COLO668 (cell line): ENCODE measurements at regions not wholly inside any gene's neighbourhood (a gene's known extent, or its start where the extent isn't known, plus 50 kb on each side); places are given as distances from the start of the nearest gene placed in this dataset.
"Not testable (repeated sequence)": the region's sequence is repeated elsewhere in the genome, so short reads cannot be mapped to it uniquely, and the experiment has no call there.

Experiments
- DNase-seq: peaks from one replicate; lab custom pipeline; 2025; ENCODE audit not compliant: unreplicated experiment; lab: John Stamatoyannopoulos, UW

GRCh38 chr5:152607401-152608160 lies 202.5 kb upstream of the NMUR2 start:
- no peak for DNase-seq

GRCh38 chr5:152608458-152608857 lies 203.4 kb upstream of the NMUR2 start:
- no peak for DNase-seq

GRCh38 chr5:152619756-152620155 lies 214.7 kb upstream of the NMUR2 start:
- no peak for DNase-seq

- DNase-seq, result no peak
Measured at GRCh38 chr5:152622628-152623027, 217.5 kb upstream of the NMUR2 start.

DNA sequence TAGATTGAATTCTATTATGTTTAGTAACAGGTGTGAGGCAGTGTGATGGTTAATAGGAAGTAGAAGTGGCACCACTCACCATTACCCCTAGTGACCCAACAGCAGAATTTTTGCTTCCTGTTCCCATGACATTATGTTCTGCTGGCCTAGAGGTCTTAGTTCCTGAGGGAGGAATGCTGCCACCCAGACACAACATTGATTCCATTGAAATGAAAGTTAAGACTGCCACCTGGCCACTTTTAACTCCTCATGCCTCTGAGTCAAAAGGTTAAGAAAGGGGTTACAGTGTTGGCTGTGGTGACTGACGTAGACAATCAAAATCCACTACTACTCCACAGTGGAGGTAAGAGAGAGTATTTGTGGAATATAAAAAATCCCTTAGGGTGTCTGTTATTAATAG lies 218.9 kb upstream of the NMUR2 start:
- DNase-seq, result no peak

DNA sequence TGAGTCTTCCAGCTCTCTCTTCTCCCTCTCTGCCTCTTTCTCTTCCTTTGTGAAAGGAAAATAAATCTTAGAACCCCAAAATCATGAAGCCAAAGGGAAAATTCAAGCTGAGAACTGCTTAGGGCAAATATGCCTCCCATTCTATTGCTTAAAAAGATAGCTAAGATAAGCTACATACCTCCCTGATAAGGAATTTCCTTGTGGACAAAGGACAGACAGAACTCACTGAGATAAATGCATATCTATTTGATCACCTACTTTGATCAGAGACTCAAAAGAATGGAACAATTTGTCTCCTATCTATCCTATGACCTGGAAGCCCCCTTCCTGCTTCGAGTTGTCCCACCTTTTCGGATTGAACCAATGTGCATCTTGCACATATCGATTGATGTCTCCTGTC lies 220.6 kb upstream of the NMUR2 start:
- no peak for DNase-seq

DNA sequence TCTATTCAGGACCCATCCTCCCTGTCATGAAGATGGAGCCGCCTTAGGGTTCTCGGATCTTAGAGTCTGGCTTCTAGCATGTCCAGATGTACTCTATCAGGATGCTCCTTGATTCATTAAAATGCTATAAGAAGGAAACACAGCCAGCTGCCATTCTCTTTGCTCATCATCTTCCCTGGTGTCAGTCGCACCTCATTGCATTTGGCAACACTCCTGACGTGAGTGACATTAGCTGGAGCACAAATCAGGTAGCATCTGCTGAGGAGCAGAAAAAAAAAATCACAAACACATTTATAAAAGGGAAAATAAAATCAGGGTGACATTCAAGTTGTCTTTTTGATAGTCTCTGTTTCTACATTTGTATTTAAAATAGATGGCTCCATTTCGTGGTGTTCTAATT lies 226.1 kb upstream of the NMUR2 start:
- no peak for DNase-seq

DNA sequence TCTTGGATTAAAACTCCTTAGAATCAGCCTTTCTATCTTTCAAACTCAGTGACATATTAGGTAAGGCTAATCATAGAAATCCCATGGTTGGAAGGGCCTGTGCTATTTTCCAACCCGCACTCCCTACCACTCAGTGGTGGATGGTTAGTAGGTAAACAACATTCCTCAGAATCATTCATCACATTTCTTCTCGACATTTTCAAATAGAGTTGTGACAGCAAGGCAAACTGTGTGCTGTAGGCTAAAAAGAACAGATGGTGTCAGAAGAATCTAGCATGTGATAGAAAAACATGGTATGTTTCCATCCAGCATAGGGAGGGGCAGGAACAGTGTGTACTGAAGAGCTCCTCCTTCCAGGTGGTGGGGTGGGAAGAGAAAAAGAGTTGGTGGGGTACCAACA lies 227.3 kb upstream of the NMUR2 start:
- DNase-seq, result no peak

- peak; percentile 2 for DNase-seq
Measured at GRCh38 chr5:152634586-152634985, 229.5 kb upstream of the NMUR2 start.

DNA sequence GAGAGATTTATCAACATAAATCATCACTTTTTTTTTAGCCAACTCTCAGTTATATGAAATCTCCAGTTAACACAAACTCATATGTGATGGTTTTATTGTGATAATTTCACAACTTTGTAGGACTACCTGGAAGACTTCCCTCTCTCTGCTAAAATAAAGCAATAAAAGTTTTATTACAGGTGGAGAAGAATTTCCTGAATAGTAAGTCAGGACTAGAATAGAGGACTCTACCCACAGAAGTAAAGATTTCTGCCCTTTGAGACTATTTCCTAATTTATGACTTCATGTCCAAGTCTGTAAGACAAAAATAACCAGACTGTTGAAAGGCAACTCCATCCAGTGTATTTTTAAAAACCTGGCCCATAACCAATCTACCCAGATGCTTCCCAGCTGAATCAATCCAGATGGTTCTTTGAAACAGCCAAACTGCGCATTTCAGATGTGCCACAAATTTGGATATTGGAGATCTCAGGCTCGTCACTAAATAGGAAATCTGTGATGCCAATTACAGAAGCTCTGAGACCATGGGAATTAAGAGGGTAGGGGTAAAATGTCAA lies 234.0 kb upstream of the NMUR2 start:
- no peak for DNase-seq

GRCh38 chr5:152641970-152642805 lies 237.1 kb upstream of the NMUR2 start:
- DNase-seq, result no peak

DNA sequence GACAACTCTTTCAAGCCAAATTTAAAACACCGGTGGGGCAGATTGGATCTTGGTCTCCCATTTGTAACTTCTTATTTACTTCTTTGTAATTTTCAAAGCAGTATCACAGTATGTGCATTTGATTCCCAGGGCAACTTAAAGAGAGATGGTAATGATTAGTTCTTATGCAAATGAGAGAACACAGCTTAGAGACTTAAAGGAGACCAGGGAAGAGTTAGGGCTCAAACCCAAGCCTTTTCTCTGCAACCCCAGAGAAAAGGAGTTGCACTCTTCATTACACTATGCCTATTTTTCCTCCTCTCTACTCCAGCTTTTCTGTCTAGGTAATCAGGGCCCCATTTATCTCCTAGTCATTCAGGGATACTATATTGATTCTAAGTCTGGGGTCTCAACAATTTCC lies 237.8 kb upstream of the NMUR2 start:
- DNase-seq, result no peak

DNA sequence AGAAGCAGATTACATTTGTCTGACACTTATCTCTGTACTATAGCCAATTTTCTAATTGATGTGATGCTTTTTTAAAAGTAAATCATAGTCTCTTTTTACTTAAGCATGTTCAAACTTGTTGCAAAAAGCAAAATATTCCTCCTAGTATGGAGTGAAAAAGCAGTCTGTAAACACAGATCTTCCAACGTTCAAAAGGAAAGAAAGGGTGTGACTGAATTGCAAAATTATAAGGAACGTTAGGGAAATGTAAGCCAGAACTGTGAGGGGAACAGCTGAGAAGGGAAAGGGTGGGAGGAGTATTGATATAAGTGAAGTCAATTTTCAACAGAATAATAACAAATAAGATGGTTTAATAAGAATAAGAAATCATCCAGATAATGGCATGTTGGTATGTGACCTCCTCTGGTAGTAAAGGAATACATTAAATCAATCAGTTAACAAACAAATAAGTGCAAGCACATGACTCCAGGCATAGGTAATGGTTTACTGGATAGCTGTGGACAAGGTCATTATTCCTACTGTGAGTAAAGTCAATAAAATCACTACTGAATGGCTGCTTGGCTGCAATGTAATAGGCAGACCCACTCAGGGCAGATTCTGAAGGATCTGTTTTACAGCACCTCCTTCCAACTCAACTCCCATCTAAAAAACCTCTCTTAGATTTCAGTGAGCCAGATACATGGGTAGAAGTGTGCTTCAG lies 239.1 kb upstream of the NMUR2 start:
- DNase-seq, result no peak

- DNase-seq, result no peak
Measured at GRCh38 chr5:152649609-152650008, 244.5 kb upstream of the NMUR2 start.

- no peak for DNase-seq
Measured at GRCh38 chr5:152650413-152650812, 245.3 kb upstream of the NMUR2 start.

GRCh38 chr5:152659470-152659869 lies 254.4 kb upstream of the NMUR2 start:
- DNase-seq, result not testable (repeated sequence)

DNA sequence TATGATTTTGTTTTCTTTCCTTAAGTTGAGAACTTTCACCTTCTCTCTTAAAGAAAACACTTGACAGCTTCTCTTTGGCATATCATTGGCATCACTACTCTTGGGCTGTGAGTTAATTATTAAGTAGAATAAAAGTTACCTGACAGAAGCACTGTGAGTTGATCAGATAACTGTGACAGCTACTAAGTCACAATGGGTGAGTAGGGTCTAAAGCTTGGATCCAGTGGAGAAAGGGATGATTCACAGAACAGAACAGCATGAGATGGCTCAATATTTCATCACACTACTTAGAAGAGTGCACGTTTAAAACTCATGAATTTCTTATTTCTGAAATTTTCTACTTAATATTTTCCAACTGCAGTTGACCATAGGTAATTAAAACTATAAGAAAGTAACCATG lies 268.5 kb upstream of the NMUR2 start:
- DNase-seq, result no peak

DNA sequence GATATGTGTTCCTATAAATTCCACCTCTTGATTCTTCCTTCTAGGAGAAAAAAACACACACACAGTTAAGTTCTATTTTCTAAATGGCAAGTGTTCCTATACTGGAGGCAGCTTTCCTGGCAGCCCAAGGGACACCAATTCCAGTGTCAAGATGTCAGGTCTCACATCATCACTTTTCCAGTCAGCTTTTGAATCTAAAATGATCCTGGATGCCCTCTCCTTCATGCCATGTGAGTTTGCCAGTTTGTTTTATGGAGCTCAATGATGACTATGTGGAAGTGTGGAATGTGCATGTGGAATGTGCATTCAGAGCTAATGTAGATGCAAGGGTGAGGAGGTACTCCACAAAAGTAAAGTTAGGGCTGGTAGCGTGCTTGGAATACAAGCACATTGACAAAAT lies 269.3 kb upstream of the NMUR2 start:
- no peak for DNase-seq

DNA sequence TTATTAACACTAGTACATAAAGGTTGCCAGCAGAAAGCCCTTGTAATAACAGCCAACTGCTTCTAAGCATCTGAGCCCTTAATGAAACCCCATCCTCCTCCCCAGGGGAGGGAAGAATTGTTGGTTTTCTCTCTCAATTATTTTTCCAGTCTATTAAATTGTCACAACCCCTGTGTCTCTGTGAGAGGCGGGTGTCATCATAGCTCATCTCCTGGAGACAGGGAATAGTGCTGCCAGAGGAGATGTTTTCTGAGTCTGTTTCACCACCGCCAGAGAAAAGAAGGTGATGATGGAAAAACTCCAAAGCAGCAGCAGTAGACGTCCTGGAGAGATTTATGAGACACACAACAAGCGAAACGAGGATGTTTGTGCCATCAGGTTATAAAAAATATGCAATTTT lies 271.1 kb upstream of the NMUR2 start:
- DNase-seq, result no peak

- no peak for DNase-seq
Measured at GRCh38 chr5:152683205-152683604, 278.1 kb upstream of the NMUR2 start.

DNA sequence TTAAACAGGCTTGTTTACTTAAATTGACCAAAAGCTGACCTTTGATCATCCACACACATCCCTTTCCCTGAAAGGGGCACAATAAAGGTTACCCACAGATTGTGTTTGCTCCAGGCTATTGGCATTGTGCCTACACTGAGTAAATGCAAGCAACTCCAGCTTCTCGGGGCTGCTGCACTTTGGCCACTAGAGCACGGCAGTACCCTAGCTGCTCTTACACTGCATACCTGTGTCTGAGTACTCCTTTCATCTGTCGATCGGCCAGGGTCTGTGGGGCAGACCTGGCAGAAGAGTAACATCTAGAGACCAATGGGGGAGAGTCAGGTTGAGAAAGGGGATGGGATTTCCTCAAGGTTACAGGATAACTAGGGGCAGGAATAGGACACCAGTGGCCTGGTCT lies 281.9 kb upstream of the NMUR2 start:
- no peak for DNase-seq
